Esophagus squamous epithelium (tissue), 4 donors: ENCODE measurements at regions not wholly inside any gene's neighbourhood (a gene's known extent, or its start where the extent isn't known, plus 50 kb on each side); places are given as distances from the start of the nearest gene placed in this dataset.

Experiments used
- CTCF ChIP-seq, 6 experiments: fragments of 450-650 bp in 4 of 6; fragments of 200-600 bp in 2 of 6; sonication (generic) in 2 of 6; IDR thresholded peaks; one replicate each; pipeline ENCODE4 v1.5.1; 2016 to 2019; ENCODE audit warnings: antibody characterized with exemption in 6 of 6, mild to moderate bottlenecking in 4 of 6, moderate library complexity in 4 of 6
- POLR2A ChIP-seq, 4 donors: fragments of 450-650 bp; IDR thresholded peaks; one replicate each; pipeline ENCODE4 v1.6.1; 2017; ENCODE audit warnings: antibody characterized with exemption in 4 of 4, mild to moderate bottlenecking in 4 of 4, moderate library complexity in 3 of 4

- TF ChIP-seq CTCF (IDR thresholded peaks at IDR 0.05) (no peak), POLR2A (IDR thresholded peaks at IDR 0.05) (no peak)
Measured at GRCh38 chr1:238341395-238341794, 450.7 kb upstream of the ZP4 start.
